ENCODE measurements at regions not wholly inside any gene's neighbourhood (a gene's known extent, or its start where the extent isn't known, plus 50 kb on each side); places are given as distances from the start of the nearest gene placed in this dataset.

DNA sequence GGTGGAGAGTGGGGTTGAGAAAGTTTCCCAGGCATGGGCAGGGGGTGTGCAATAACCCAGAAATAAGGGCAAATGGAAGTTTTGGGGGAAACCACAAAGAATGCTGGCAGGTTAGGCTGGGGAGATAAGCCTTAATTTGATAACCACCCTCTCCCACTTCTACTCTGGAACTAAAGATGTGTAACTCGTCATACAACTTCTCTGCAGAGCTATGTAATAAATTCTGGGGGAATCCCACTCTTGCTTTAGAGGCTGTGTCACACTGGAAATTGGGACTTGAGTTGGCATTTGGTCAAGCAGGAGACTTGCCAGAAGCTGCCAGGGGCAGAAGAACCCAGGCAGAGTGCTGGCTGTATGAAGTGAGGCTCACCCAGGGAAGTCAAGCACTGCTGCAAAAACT lies 170.9 kb upstream of the CPEB2 start:
- Histone ChIP-seq H3K27me3 (replicated peaks in 1 of 4; ENCODE audit: control insufficient read depth in 3 of 4, extremely low read depth in 1 of 4, insufficient read depth in 3 of 4, low read length in 3 of 4) (no peaks in the 10 kb centered on the region), H2BK5ac (ENCODE audit: low read depth, low read length) (no peak overlapping the region), H2AFZ (ENCODE audit: low read length) (no peak overlapping the region), H3K79me1 (ENCODE audit: low read depth, low read length) (no peaks in the 10 kb centered on the region), H2BK20ac (ENCODE audit: low read length) (no peak overlapping the region), H3K4me3 (ENCODE audit: extremely low read depth in 1 of 4, insufficient read depth in 2 of 4, low read depth in 3 of 4, low read length in 4 of 4) (no peak overlapping the region), H2BK15ac (ENCODE audit: low read length) (no peak overlapping the region), H3K36me3 (ENCODE audit: control insufficient read depth in 2 of 4, insufficient read depth in 4 of 4, low read length in 3 of 4) (no peaks in the 10 kb centered on the region), H4K8ac (ENCODE audit: extremely low read depth, insufficient read depth, low read length) (no peak overlapping the region), H4K5ac (ENCODE audit: insufficient read length, low read depth, low read length) (no peak overlapping the region), H3K4me1 (replicated peaks in 1 of 4; ENCODE audit: control insufficient read depth in 3 of 4, insufficient read depth in 4 of 4, low read length in 3 of 4) (no peaks in the 10 kb centered on the region), H3K4ac (replicated peaks; ENCODE audit: insufficient read length, low read depth, low read length) (no peak overlapping the region), H2BK12ac (ENCODE audit: low read depth, low read length) (no peak overlapping the region), H2BK120ac (replicated peaks; ENCODE audit: low read depth, low read length) (no peak overlapping the region), H3K23ac (ENCODE audit: insufficient read length) (no peak overlapping the region), H3K79me2 (ENCODE audit: control insufficient read depth in 1 of 2, insufficient read depth in 2 of 2, low read length in 2 of 2) (no peaks in the 10 kb centered on the region), H4K91ac (replicated peaks; ENCODE audit: insufficient read length, low read length) (no peak overlapping the region), H3K56ac (replicated peaks; ENCODE audit: insufficient read length, low read depth, low read length) (no peak overlapping the region), H2AK5ac (ENCODE audit: low read depth, low read length) (no peak overlapping the region), H3K23me2 (ENCODE audit: low read depth, low read length) (0 out of 2 replicates have a peak, but pooled peaks cover 2% of the 10 kb centered on the region), H3K9me3 (ENCODE audit: insufficient read depth in 2 of 2, low read depth in 1 of 2, low read length in 1 of 2) (no peaks in the 10 kb centered on the region), H3K4me2 (ENCODE audit: insufficient read depth in 1 of 2, low read depth in 2 of 2, low read length in 2 of 2) (no peak overlapping the region), H4K20me1 (replicated peaks in 1 of 2; ENCODE audit: control insufficient read depth in 1 of 2, insufficient read depth in 2 of 2, low read length in 2 of 2) (no peaks in the 10 kb centered on the region), H3K18ac (ENCODE audit: extremely low read depth, low read length) (no peak overlapping the region), H3K27ac (ENCODE audit: low read depth, low read length) (no peak overlapping the region), H3K14ac (ENCODE audit: insufficient read length) (no peak overlapping the region), H3K9ac (replicated peaks in 1 of 4; ENCODE audit: extremely low read depth in 1 of 4, low read depth in 3 of 4, low read length in 3 of 4) (no peak overlapping the region)
- POLR2A ChIA-PET (ENCODE audit: partially characterized antibody) = no interaction called here
- FAIRE-seq (no peak), DNase-seq (ENCODE audit: low read depth in 1 of 2, low spot score in 2 of 2) (no peak)
- CTCF ChIA-PET (ENCODE audit: partially characterized antibody) = interaction anchor here (0.8 to 1.3 kb wide), 2 partner anchors 12 to 925 kb away, joined by 3 to 4 read pairs; no protein-coding TSS in a partner anchor
- 100% methylated on average over 1 of the region's 1 CpG; no CpG with 5 or more reads in 1 of the 2 experiments for WGBS, 2 experiments (ENCODE audit: extremely low coverage in 1 of 2, insufficient coverage in 1 of 2, insufficient read length in 1 of 2, insufficient replicate concordance in 2 of 2, low coverage in 1 of 2, low lambda C conversion rate in 2 of 2, missing lambda C conversion rate in 1 of 2)
- TF ChIP-seq MAFK (IDR thresholded peaks at IDR 0.05; ENCODE audit: low read depth, low read length) = no peak
- TF ChIP-seq BRCA1 (IDR thresholded peaks at IDR 0.05; ENCODE audit: low read depth, low read length) = no peak
- no peak for TF ChIP-seq CEBPB (IDR thresholded peaks at IDR 0.05; ENCODE audit: low read depth, low read length)
- TF ChIP-seq GABPA (IDR thresholded peaks at IDR 0.05; ENCODE audit: borderline replicate concordance, insufficient read depth, low read length) = no peak
- no peak for TF ChIP-seq SIX5 (IDR thresholded peaks at IDR 0.05; ENCODE audit: low read depth, low read length)

Measured in H1 (cell line).